GM23338 (cell line): ENCODE measurements at regions not wholly inside any gene's neighbourhood (a gene's known extent, or its start where the extent isn't known, plus 50 kb on each side); places are given as distances from the start of the nearest gene placed in this dataset.

Experiments used
- ATAC-seq: fragments of 200-7000 bp; cut with Tn5 transposase; 3 replicates; pipeline ENCODE4 v1.9.1; 2020
- DNase-seq: peaks from one replicate; pipeline ENCODE4 v3.0.0-alpha.2; 2015; ENCODE audit warnings: low spot score
- H2AFZ ChIP-seq: fragments of 200-600 bp; sonication (generic); 2 replicates; pipeline ENCODE4 v1.8.0; 2016; ENCODE audit warnings: antibody characterized with exemption, mild to moderate bottlenecking, moderate library complexity
- H3F3A ChIP-seq: fragments of 200-600 bp; sonication (generic); replicated peaks from 2 replicates; pipeline ENCODE4 v1.8.0; 2017; ENCODE audit warnings: antibody characterized with exemption, mixed run types, low read depth
- H3K27ac ChIP-seq: fragments of 200-600 bp; sonication (generic); 2 replicates; pipeline ENCODE4 v1.6.1; 2016; ENCODE audit warnings: low read depth
- H3K27me3 ChIP-seq: fragments of 200-600 bp; sonication (generic); 2 replicates; pipeline ENCODE4 v1.8.0; 2016; ENCODE audit warnings: mild to moderate bottlenecking, mixed run types, moderate library complexity; ENCODE audit not compliant: insufficient read depth
- H3K36me3 ChIP-seq: fragments of 200-600 bp; sonication (generic); 2 replicates; pipeline ENCODE4 v1.8.0; 2016; ENCODE audit warnings: mild to moderate bottlenecking; ENCODE audit not compliant: insufficient read depth
- H3K4me1 ChIP-seq: fragments of 200-600 bp; sonication (generic); 2 replicates; pipeline ENCODE4 v1.8.0; 2016; ENCODE audit warnings: mild to moderate bottlenecking, moderate library complexity; ENCODE audit not compliant: insufficient read depth
- H3K4me2 ChIP-seq: fragments of 200-600 bp; sonication (generic); 2 replicates; pipeline ENCODE4 v1.7.1; 2017; ENCODE audit warnings: mixed run types
- H3K4me3 ChIP-seq: fragments of 200-600 bp; sonication (generic); 2 replicates; pipeline ENCODE4 v1.6.1; 2016; ENCODE audit warnings: mixed run types
- H3K79me2 ChIP-seq: fragments of 200-600 bp; sonication (generic); replicated peaks from 2 replicates; pipeline ENCODE4 v1.8.0; 2017; ENCODE audit warnings: mild to moderate bottlenecking; ENCODE audit not compliant: insufficient read depth
- H3K9me2 ChIP-seq: fragments of 200-600 bp; sonication (generic); 2 replicates; pipeline ENCODE4 v1.8.0; 2017; ENCODE audit not compliant: insufficient read depth
- H4K20me1 ChIP-seq: fragments of 200-600 bp; sonication (generic); replicated peaks from 2 replicates; pipeline ENCODE4 v1.8.0; 2017; ENCODE audit warnings: mild to moderate bottlenecking; ENCODE audit not compliant: insufficient read depth
- H3K27ac Mint-ChIP-seq: 2 replicates; pipeline ENCODE4 v1.8.0; 2020; ENCODE audit warnings: inconsistent platforms, mild to moderate bottlenecking, moderate library complexity, mixed read lengths
- H3K27me3 Mint-ChIP-seq: 3 replicates; pipeline ENCODE4 v1.8.0; 2022; ENCODE audit warnings: low read depth, mild to moderate bottlenecking, moderate library complexity, mixed read lengths, inconsistent platforms; ENCODE audit not compliant: insufficient read depth, poor library complexity
- H3K36me3 Mint-ChIP-seq: 3 replicates; pipeline ENCODE4 v1.8.0; 2021; ENCODE audit warnings: low read depth, mild to moderate bottlenecking, inconsistent platforms, moderate library complexity, mixed read lengths
- H3K4me1 Mint-ChIP-seq: 3 replicates; pipeline ENCODE4 v1.8.0; 2020; ENCODE audit warnings: mild to moderate bottlenecking, inconsistent platforms, mixed read lengths
- H3K4me3 Mint-ChIP-seq: 3 replicates; pipeline ENCODE4 v1.8.0; 2021; ENCODE audit warnings: moderate library complexity, mild to moderate bottlenecking, inconsistent platforms, mixed read lengths
- H3K9me3 Mint-ChIP-seq: 3 replicates; pipeline ENCODE4 v1.8.0; 2020; ENCODE audit warnings: moderate library complexity, mild to moderate bottlenecking, inconsistent platforms, mixed read lengths
- CREB1 ChIP-seq: fragments of 250-450 bp; sonication (Bioruptor Pico); IDR thresholded peaks from 2 replicates; pipeline ENCODE4 v1.5.0; 2020; ENCODE audit warnings: low read depth, mild to moderate bottlenecking, moderate library complexity
- EZH2phosphoT487 ChIP-seq: fragments of 200-600 bp; sonication (generic); IDR thresholded peaks from one replicate; pipeline ENCODE4 v1.8.1; 2018; ENCODE audit warnings: antibody characterized with exemption; ENCODE audit not compliant: unreplicated experiment
- JUNB ChIP-seq: IDR thresholded peaks from one replicate; pipeline ENCODE4 v1.6.1; 2016; ENCODE audit warnings: antibody characterized with exemption; ENCODE audit not compliant: unreplicated experiment
- POLR2AphosphoS5 ChIP-seq: IDR thresholded peaks from 2 replicates; pipeline ENCODE4 v1.6.1; 2016; ENCODE audit warnings: antibody characterized with exemption, low read depth
- REST ChIP-seq: IDR thresholded peaks from one replicate; pipeline ENCODE4 v1.6.1; 2018; ENCODE audit warnings: antibody characterized with exemption; ENCODE audit not compliant: unreplicated experiment
- STAT1 ChIP-seq: IDR thresholded peaks from one replicate; pipeline ENCODE4 v1.6.1; 2016; ENCODE audit warnings: antibody characterized with exemption; ENCODE audit not compliant: unreplicated experiment
- ZNF114 ChIP-seq: fragments of 250-450 bp; sonication (Bioruptor Pico); IDR thresholded peaks from 2 replicates; pipeline ENCODE4 v1.5.0; 2020; ENCODE audit warnings: mild to moderate bottlenecking, moderate library complexity
- ZNF331 ChIP-seq: fragments of 250-450 bp; sonication (Bioruptor Pico); IDR thresholded peaks from 2 replicates; pipeline ENCODE4 v1.5.0; 2020; ENCODE audit warnings: low read depth, mild to moderate bottlenecking, moderate library complexity
- ZNF462 ChIP-seq: fragments of 250-450 bp; sonication (Bioruptor Pico); IDR thresholded peaks from 2 replicates; pipeline ENCODE4 v1.5.0; 2020; ENCODE audit warnings: mild to moderate bottlenecking, moderate library complexity

GRCh38 chr13:55550624-55551023 is 1590.1 kb upstream of the PRR20A start:
- Mint-ChIP-seq H3K9me3 (peaks cover 41% of the 10 kb centered on the region), H3K27ac (no peak overlapping the region), H3K4me3 (no peak overlapping the region), H3K4me1 (no peaks in the 10 kb centered on the region), H3K36me3 (peaks cover 64% of the 10 kb centered on the region), H3K27me3 (peaks cover 4% of the 10 kb centered on the region)
- peaks cover 25% of the 10 kb centered on the region for H3K36me3 ChIP-seq
- H4K20me1 ChIP-seq = no peaks in the 10 kb centered on the region
- no peak overlapping the region for H3K4me3 ChIP-seq
- H3K27me3 ChIP-seq = no peaks in the 10 kb centered on the region
- no peaks in the 10 kb centered on the region for H3K79me2 ChIP-seq
- DNase-seq (peak; percentile 30), ATAC-seq (no peak)
- 0 out of 2 replicates have a peak, but pooled peaks cover 7% of the 10 kb centered on the region for H3K9me2 ChIP-seq
- H2AFZ ChIP-seq = no peak overlapping the region
- H3K4me2 ChIP-seq = no peak overlapping the region
- no peak overlapping the region for H3K27ac ChIP-seq
- no peaks in the 10 kb centered on the region; the same call in 1 of the 2 replicates for H3K4me1 ChIP-seq
- TF ChIP-seq EZH2phosphoT487 (no peak), ZNF331 (CRISPR knock-in tag) (no peak), STAT1 (no peak)
- no peaks in the 10 kb centered on the region for H3F3A ChIP-seq

GRCh38 chr13:55553701-55554100 is 1587.0 kb upstream of the PRR20A start:
- H3K4me3 Mint-ChIP-seq = no peak overlapping the region
- peaks cover 47% of the 10 kb centered on the region for H3K9me3 Mint-ChIP-seq
- Histone ChIP-seq H3K4me2 (no peak overlapping the region), H3K4me1 (no peaks in the 10 kb centered on the region), H4K20me1 (no peaks in the 10 kb centered on the region), H3K27ac (no peak overlapping the region), H2AFZ (no peak overlapping the region), H3K4me3 (no peak overlapping the region), H3K27me3 (no peaks in the 10 kb centered on the region), H3K36me3 (peaks cover 25% of the 10 kb centered on the region), H3K79me2 (0 out of 2 replicates have a peak, but pooled peaks cover 4% of the 10 kb centered on the region), H3K9me2 (0 out of 2 replicates have a peak, but pooled peaks cover 7% of the 10 kb centered on the region), H3F3A (no peaks in the 10 kb centered on the region)
- no peaks in the 10 kb centered on the region for H3K4me1 Mint-ChIP-seq
- peaks cover 7% of the 10 kb centered on the region for H3K27me3 Mint-ChIP-seq
- no peak for TF ChIP-seq CREB1
- DNase-seq (no peak), ATAC-seq (no peak)
- H3K27ac Mint-ChIP-seq = no peak overlapping the region
- peaks cover 81% of the 10 kb centered on the region for H3K36me3 Mint-ChIP-seq

DNA sequence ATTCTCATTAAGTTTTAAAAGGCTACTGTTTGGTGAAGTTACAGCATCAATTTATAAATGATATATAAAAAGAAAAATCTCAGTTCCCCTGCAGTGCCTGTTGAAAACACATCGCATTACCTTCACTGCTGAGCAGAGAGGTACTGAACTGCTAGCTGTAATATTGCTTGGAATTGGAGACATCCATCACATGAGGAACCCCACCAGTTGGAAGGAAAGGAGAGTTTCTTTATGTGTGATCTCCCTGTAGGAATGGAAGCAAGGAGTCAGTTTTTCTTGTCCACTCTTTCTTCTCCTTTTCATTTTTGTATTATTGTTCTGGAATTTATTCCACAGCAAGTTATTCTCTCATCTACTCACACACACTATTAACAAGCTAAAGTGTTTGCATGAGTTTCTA is 1586.0 kb upstream of the PRR20A start:
- peaks cover 78% of the 10 kb centered on the region for H3K36me3 Mint-ChIP-seq
- H4K20me1 ChIP-seq = no peaks in the 10 kb centered on the region
- 0 out of 2 replicates have a peak, but pooled peaks cover 7% of the 10 kb centered on the region for H3K9me2 ChIP-seq
- DNase-seq (no peak), ATAC-seq (no peak)
- H2AFZ ChIP-seq = no peak overlapping the region
- H3K4me3 ChIP-seq = no peak overlapping the region
- no peak overlapping the region for H3K4me3 Mint-ChIP-seq
- no peaks in the 10 kb centered on the region for H3K4me1 ChIP-seq
- no peaks in the 10 kb centered on the region for H3K27me3 ChIP-seq
- no peaks in the 10 kb centered on the region for H3F3A ChIP-seq
- H3K27me3 Mint-ChIP-seq = peaks cover 6% of the 10 kb centered on the region
- peaks cover 25% of the 10 kb centered on the region for H3K36me3 ChIP-seq
- H3K4me2 ChIP-seq = no peak overlapping the region
- 0 out of 2 replicates have a peak, but pooled peaks cover 4% of the 10 kb centered on the region for H3K79me2 ChIP-seq
- H3K9me3 Mint-ChIP-seq = peaks cover 44% of the 10 kb centered on the region
- no peaks in the 10 kb centered on the region for H3K4me1 Mint-ChIP-seq
- H3K27ac ChIP-seq = no peak overlapping the region
- no peak overlapping the region for H3K27ac Mint-ChIP-seq
- TF ChIP-seq REST = no peak
- no peak for TF ChIP-seq JUNB
- no peak for TF ChIP-seq ZNF114 (CRISPR knock-in tag)
- no peak for TF ChIP-seq ZNF462
- TF ChIP-seq POLR2AphosphoS5 = no peak
